ENCODE measurements at regions not wholly inside any gene's neighbourhood (a gene's known extent, or its start where the extent isn't known, plus 50 kb on each side); places are given as distances from the start of the nearest gene placed in this dataset.
"Not testable (repeated sequence)": the region's sequence is repeated elsewhere in the genome, so short reads cannot be mapped to it uniquely, and the experiment has no call there.

GRCh38 chr1:148296511-148296910 lies 144.4 kb upstream of the NBPF11 start:
- no peak for DNase-seq (ENCODE audit: low read depth in 2 of 2)
- TF ChIP-seq, protein P1, sequence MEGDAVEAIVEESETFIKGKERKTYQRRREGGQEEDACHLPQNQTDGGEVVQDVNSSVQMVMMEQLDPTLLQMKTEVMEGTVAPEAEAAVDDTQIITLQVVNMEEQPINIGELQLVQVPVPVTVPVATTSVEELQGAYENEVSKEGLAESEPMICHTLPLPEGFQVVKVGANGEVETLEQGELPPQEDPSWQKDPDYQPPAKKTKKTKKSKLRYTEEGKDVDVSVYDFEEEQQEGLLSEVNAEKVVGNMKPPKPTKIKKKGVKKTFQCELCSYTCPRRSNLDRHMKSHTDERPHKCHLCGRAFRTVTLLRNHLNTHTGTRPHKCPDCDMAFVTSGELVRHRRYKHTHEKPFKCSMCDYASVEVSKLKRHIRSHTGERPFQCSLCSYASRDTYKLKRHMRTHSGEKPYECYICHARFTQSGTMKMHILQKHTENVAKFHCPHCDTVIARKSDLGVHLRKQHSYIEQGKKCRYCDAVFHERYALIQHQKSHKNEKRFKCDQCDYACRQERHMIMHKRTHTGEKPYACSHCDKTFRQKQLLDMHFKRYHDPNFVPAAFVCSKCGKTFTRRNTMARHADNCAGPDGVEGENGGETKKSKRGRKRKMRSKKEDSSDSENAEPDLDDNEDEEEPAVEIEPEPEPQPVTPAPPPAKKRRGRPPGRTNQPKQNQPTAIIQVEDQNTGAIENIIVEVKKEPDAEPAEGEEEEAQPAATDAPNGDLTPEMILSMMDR (IDR thresholded peaks at IDR 0.05; ENCODE audit: low read depth, low read length): no peak
- H3K4me3 ChIP-seq (replicated peaks in 1 of 2; ENCODE audit: low read depth in 2 of 2, low read length in 2 of 2): no peak overlapping the region

DNA sequence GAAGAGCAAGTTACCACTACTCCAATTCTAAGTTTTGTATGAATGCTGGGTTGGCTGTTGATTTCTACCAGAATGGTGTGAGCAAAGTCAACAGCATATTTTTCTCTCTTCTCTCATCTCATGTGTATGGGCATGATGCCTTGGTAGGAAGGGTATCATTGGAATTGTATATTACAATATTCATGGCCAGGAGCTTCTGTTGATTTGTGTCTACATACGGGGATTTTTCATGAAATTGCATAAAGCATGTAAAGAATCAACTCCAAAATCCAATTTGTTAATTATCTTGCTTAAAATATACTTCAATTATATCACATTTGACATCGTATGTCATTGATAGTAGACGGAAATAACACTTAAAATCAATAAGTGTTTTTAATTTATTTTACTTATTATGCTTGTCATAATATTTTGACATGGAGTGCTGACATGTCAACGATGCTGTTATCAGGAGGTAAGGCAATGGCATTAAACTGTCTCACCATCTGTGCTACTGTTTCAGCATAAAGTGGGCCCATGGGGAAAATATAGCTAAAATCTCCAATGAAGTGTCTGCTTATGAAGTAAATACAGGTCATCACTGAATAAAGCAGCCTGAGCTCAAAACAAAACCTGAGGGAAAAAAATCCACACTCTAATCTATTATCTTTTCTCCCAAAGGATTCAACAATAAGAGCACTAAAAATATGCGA lies 142.2 kb upstream of the NBPF11 start:
- no peak for DNase-seq (ENCODE audit: low read depth in 2 of 2)
- TF ChIP-seq, protein P1 (IDR thresholded peaks at IDR 0.05; ENCODE audit: low read depth, low read length): no peak
- H3K4me3 ChIP-seq (replicated peaks in 1 of 2; ENCODE audit: low read depth in 2 of 2, low read length in 2 of 2): no peak overlapping the region

GRCh38 chr1:148293651-148294050 lies 141.6 kb upstream of the NBPF11 start:
- H3K4me3 ChIP-seq (replicated peaks in 1 of 2; ENCODE audit: low read depth in 2 of 2, low read length in 2 of 2): no peak overlapping the region
- DNase-seq (ENCODE audit: low read depth in 2 of 2): no peak
- TF ChIP-seq, protein P1 (IDR thresholded peaks at IDR 0.05; ENCODE audit: low read depth, low read length): no peak

DNA sequence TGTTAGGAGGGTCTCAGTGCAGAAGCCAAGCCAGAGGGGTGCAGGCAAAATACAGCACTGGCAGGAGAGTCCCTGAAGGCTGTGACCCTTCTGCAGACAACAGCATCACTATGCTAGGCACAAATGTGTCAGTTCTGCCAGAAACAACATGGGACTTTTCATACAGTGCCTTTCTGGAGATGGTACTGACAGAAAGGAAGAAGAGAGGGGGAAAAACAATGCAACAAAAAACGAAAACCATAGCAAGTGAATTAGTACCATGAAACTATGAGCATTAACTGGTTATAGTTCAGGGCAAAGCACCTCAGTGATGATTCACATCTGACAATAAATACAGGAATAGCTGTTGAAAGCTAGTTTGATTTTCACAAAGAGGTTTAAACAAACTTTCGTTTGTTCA lies 140.8 kb upstream of the NBPF11 start:
- no peak for DNase-seq (ENCODE audit: low read depth in 2 of 2)
- TF ChIP-seq, protein P1 (IDR thresholded peaks at IDR 0.05; ENCODE audit: low read depth, low read length): no peak
- no peak overlapping the region for H3K4me3 ChIP-seq (replicated peaks in 1 of 2; ENCODE audit: low read depth in 2 of 2, low read length in 2 of 2)

GRCh38 chr1:148290881-148291280 lies 138.8 kb upstream of the NBPF11 start:
- DNase-seq (ENCODE audit: low read depth in 2 of 2): peak; percentile 19 to 35
- no peak overlapping the region for H3K4me3 ChIP-seq (replicated peaks in 1 of 2; ENCODE audit: low read depth in 2 of 2, low read length in 2 of 2)
- TF ChIP-seq, protein P1 (IDR thresholded peaks at IDR 0.05; ENCODE audit: low read depth, low read length): no peak

GRCh38 chr1:148289647-148290046 lies 137.6 kb upstream of the NBPF11 start:
- TF ChIP-seq, protein P1 (IDR thresholded peaks at IDR 0.05; ENCODE audit: low read depth, low read length): no peak
- no peak overlapping the region for H3K4me3 ChIP-seq (replicated peaks in 1 of 2; ENCODE audit: low read depth in 2 of 2, low read length in 2 of 2)
- DNase-seq (ENCODE audit: low read depth in 2 of 2): no peak

GRCh38 chr1:148285946-148286345 lies 133.9 kb upstream of the NBPF11 start:
- DNase-seq (ENCODE audit: low read depth in 2 of 2); H3K4me3 ChIP-seq (replicated peaks in 1 of 2; ENCODE audit: low read depth in 2 of 2, low read length in 2 of 2): not testable (repeated sequence)

DNA sequence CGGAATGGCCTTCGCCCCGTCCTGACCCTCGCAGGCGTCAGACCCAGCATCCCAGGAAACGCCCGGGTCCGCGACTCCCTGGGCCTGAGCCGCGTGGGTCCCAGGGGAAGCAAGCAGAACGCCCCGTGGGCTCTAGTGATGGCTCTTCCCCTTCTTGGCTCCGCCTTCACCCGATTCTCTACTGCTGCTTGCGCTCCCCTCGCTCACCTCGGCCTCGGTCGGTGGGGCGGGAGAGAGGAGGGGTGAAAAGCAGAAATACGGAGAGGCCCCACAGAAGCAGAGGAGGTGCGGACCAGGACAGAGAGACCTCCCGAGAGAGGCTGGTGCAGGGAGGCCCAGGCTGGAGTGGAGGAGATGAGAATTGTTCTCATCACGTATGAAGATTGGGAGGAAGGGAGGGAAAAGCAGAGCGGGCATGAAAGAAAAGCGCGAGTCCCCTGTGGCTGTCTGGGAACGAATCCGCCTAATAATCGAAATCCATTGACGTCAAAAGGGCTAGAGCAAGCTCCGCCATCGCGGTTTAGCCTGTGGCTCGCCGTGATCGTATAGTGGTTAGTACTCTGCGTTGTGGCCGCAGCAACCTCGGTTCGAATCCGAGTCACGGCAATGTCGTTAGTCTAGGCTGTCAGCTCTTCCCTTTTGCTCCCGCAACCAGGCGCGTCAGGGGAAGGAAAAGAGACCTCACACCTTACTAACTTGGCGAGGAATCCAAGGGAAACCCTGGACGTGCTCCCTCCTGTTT lies 128.9 kb upstream of the NBPF11 start:
- DNase-seq (ENCODE audit: low read depth in 2 of 2): not testable (repeated sequence)
- H3K4me3 ChIP-seq (replicated peaks in 1 of 2; ENCODE audit: low read depth in 2 of 2, low read length in 2 of 2): peak overlapping the region; percentile 36 to 53

DNA sequence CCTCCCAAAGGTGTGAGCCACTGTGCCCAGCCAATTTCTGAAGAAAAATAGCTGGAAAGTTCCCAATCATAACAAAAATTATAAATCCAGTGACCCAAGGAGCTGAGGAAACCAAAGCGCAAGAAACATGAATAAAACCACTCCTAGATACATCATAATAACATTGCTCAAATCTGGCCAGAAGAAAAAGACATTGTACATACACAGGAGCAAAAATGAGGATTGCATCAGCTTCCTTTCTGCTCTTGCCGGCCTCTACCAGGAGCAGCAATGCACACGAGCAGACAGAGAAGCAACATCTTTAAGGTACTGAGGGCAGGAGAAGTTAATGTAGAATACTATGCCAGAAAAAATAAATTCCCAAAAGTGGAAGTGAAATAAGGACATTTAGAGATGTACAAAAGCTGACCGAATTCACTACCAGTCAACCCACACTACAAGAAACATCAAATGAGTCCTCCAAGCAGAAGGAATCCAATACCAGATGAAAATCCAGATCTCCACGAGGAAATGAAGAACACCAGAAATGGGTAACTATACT lies 127.0 kb upstream of the NBPF11 start:
- H3K4me3 ChIP-seq (replicated peaks in 1 of 2; ENCODE audit: low read depth in 2 of 2, low read length in 2 of 2): not testable (repeated sequence)

GRCh38 chr1:148277865-148278279 lies 125.8 kb upstream of the NBPF11 start:
- peak; percentile 52 to 63 for DNase-seq (ENCODE audit: low read depth in 2 of 2)
- not testable (repeated sequence) for H3K4me3 ChIP-seq (replicated peaks in 1 of 2; ENCODE audit: low read depth in 2 of 2, low read length in 2 of 2)

More for the DNA sequence above, 127.0 kb upstream of the NBPF11 start:
- DNase-seq (ENCODE audit: low read depth in 2 of 2): peak; percentile 38 to 57

DNA sequence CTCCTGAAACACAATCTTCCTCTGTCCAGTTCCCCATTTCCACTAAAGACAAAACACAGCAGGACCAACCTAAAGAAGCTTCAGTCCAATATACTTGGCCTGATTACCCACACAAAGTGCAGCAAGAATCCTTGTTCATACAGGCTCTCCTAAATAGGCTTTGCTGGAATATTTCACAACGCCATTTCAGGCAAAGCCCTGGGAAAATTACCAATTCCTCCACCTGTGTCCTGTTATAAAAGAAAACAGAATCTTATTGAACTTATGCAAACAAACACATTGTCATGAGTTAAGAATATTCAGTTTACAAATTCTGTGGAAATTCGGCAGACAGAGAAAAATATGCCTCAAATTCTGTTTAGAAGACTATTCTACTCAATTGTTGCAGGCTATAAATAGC lies 115.0 kb upstream of the NBPF11 start:
- not testable (repeated sequence) for DNase-seq (ENCODE audit: low read depth in 2 of 2); H3K4me3 ChIP-seq (replicated peaks in 1 of 2; ENCODE audit: low read depth in 2 of 2, low read length in 2 of 2)
